SH-SY5Y (cell line): ENCODE measurements at regions not wholly inside any gene's neighbourhood (a gene's known extent, or its start where the extent isn't known, plus 50 kb on each side); places are given as distances from the start of the nearest gene placed in this dataset.

Experiments used
- GATA2 ChIP-seq: IDR thresholded peaks from 2 replicates; pipeline ENCODE4 v1.6.1; 2011; ENCODE audit warnings: mild to moderate bottlenecking, low read depth, low read length
- GATA3 ChIP-seq: IDR thresholded peaks from 2 replicates; pipeline ENCODE4 v1.6.1; 2011; ENCODE audit warnings: low read depth, mild to moderate bottlenecking, low read length, moderate library complexity

DNA sequence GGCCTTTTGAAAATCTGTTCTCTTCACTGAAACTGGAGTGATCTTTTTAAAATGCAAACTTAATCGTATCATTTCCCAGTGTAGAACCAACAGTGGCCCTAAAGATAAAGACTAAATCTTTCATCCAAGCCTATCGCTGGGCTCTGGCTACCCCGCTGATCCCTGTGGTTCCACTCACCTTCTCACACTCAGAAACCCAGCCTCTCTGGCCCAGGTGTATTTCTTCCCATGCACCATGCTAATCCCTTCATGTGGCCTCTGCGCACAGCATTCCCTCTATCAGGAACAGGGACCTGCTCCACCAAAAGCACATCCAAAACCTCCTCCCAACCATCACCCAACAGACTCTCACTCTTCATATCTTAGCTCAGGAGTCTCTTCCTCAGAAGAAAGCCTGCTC lies 214.1 kb upstream of the DAPK1 start:
- TF ChIP-seq GATA2 (no peak), GATA3 (no peak)

DNA sequence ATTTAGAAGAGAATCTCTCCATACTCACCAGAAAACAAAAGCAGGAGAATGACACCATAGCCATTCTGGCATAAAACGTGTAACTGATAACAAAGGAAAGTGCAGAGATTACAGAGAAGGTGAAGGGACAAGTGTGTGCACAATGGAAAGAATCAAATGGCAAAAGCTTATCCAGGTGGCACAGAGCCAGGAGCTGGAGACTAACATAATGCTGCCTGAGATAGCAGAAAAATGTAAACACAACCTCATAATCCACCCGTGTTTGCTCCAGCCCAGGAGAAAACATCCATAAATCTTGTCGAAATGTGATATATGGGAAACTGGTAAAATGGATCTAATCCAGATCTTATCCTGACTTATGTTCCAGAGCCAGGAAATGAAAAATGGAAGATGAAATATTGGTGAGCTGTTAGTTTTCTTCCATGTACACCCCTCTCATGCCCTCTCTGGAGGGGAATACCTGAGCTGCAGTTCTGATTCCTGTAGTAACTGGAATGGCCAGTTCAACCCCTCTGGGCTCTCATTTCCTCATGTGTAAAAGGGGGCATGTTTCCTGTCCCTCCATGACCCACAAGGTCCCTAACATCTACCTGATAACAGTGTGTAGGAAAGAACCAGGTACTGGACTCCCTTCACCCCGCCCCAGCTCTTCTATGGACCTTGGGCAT lies 212.3 kb upstream of the DAPK1 start:
- TF ChIP-seq GATA2: peak; percentile 85
- TF ChIP-seq GATA3: no peak

DNA sequence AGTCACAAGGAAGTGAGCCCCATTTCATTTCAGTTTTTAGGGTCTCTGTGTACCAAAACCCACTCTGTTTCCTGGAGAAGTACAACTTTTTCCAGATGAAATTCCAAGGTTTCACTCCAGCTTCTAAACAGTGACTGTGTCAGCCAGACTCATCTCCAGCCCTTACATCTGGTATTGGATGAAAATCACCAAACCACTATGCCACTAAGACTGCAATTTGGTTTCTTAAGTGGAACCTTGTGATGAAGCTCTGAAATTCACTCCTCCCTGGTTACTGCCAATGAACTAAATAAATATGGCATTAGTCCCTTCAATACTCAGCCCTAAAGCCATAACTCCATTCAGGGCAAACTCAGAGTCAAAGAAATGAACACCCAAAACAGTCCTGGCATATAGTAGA lies 211.2 kb upstream of the DAPK1 start:
- no peak for TF ChIP-seq GATA3
- TF ChIP-seq GATA2: no peak

DNA sequence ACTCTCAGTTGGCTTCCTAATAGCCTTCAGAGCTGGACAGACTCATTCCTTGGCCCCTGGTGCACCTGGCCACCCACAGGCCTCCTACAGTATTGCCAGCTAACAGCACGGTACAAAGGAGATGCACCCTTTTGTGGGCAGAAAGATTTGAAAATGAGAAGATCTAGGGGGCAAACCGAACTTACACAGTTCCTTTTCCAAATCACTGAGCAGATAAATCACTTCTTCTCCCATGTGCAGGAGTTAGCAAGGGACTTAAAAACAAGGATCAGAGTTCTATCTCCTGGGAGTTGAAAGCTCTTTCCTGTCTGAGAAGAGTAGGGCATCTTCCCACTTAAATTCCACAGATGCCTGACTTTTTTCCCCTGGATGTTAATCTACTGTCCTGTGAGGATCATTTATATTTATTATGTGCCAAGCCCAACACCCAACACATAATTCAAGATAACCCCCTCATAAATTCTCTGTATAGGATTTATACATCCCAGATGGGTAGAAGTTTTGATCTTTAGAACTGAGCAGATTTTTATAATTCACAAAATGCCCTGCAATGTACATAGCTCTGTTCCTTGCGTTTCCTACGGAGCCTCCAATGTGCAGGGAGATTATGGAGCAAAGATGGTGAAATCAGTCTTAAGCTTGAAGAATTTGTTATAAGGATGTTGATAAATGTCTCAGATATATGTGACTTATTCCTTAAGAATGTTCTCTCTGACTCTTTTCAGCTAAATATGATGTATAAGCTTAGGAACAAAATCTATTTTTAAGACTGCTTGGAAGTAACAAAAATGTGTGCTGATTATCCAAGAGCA lies 207.2 kb upstream of the DAPK1 start:
- no peak for TF ChIP-seq GATA2
- TF ChIP-seq GATA3: no peak

DNA sequence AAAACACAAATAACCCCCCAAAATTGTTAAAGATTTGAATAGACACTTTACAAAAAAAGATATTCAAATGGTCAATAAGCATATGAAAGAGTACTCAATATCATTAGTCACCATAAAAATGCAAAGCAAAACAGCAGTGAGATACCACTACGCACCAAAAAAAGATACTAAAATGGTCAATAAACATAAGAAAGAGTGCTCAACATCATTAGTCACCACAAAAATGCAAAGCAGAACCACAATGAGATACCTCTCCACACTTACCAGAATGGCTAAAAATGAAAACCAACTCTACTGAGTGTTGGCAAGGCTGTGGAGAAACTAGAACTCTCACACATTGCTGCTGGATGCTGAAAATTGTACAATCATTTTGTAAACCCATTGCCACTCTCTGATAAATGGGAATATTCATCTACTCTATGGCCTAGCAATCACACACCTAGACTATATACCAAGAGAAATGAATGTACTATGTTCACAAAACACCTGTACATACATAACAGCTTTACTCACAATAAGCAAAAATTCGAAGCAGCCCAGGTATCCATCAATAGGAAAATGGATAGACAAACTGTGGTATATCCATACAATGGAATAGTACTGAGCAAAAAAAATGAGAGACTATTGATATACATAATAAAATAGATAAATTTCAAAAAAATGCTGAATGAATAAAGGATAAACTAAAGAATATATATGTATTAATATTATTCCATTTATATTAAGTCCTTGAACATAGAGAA lies 205.0 kb upstream of the DAPK1 start:
- TF ChIP-seq GATA3 (no peak), GATA2 (no peak)

DNA sequence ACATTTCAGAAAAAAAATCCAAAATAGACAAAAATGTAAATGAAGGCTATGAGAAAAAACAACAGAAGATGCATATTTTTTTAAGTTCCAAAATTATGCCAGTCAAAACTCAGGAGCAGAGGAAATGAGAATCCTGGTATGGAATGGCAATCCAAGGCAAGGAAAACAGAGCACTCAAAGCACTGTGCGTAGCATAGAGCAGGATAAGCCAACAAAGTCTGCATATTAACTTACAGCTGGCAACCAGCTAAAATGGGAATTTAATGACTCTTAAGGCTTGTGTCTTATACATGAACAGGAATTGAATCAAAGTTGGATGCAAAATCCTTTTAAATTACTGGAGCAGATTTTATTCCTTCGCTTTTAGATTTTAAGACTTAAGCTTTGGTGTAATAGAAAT lies 203.5 kb upstream of the DAPK1 start:
- TF ChIP-seq GATA2 (no peak), GATA3 (no peak)

DNA sequence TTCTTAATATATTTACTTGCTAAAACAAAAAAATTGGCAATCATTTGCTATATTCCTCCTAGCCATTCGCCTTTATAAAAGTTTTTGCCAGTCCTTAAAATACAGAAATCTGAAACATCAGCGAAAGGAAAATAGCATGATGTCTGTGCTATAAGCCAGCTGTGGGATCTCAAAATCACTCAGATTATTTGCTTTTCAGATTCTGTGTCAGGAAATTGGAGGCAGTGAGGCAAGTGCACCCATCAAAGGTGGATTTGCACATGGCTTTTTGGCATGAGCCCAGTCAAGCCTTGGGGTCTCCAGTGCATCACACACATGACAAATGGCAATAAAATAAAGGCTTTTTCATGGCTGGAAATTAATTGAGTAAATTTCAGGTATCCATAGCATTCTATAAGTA lies 196.8 kb upstream of the DAPK1 start:
- no peak for TF ChIP-seq GATA2

DNA sequence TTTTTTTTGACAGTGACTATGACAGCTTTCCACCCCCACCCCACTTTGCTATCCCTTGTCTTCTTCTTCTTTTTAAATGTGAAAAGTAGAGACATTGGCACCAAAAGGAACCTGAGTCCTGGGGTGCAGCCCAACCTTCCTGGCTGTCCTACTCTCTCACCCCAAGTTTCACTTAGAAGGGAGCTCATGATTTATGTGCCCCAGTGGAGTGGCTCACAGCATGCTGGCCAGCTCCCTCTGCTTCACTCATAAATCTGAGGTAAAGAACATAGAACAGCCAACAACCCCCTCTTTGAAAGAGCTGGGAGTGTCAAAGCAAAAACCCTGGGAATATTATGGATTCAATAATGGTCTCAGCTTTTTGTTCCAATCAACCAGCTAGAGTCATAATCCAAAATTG lies 196.3 kb upstream of the DAPK1 start:
- TF ChIP-seq GATA2: no peak
- no peak for TF ChIP-seq GATA3

DNA sequence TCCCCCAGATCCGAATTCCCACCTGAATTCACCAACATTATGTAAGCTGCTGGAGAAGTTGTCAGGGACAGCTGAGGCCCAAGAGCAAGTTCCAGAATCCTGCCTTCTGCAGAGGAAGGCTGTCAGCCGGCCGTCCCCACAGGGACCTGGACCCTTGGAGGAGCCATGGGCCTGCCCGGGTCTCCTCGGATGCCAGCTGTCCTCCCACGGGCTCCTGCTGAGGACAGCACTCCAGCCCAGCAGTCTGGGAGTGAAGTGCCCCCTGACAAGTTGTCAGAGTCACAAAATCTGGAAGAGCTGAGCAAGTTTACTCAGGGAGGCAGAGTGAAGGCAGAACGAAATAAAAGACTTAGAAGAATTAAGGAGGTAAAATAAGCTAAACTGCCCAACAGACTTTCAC lies 192.5 kb upstream of the DAPK1 start:
- TF ChIP-seq GATA3 (no peak), GATA2 (no peak)

DNA sequence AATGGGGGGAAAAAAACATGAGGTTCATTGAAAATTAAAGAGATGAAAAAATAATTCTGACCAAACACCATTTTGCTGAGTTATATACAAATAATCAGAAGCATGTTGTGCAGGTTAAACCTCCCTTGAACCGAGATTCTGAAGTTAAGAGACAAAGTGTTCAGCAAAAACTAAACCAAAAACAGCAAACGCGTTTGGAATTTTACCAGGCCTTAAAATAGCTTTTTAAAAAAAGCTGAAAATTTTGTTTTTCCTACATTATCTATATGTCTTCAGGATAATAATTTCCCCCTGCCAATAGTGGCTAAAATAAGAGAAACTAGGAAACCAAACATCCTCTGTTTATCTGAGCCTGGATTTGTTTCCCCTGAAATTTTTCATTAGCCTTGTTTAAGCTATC lies 191.7 kb upstream of the DAPK1 start:
- no peak for TF ChIP-seq GATA2
- TF ChIP-seq GATA3: no peak

DNA sequence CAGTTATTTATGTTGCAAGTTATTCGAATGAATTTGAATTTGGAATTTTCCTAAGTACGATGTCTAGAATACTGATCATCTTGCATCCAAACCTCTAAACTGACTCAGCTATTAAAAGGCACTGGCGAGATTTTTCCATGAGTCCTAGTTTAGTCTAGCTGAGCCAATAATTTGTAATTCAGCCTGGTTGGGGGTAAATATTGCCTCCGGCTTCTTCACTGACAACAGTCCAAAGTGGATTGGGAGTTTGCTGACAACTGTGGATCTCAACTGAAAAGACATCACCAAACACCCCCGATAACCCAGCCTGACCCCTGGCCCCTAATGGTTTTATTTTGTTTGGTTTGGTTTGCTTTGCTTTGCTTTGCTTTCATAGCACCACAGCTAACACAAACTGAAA lies 189.8 kb upstream of the DAPK1 start:
- TF ChIP-seq GATA2 (no peak), GATA3 (no peak)

DNA sequence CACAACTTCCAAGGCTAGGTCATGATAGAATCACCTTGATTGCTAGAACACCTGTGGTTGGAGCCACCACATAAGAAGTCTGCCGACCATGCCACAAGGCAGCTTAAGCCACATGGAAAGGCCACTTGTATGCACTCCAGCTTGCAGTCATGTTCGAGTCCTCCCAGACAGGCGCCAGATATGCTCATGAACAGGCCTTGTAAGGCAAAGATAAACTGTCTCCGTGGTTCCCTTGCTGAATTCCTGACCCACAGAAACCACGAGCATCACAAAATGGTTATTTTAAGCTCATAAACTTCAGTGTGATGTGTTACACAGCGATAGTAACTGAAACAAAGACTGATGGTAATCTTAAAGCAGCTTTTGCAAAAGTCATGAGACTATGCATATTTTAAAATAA lies 188.4 kb upstream of the DAPK1 start:
- TF ChIP-seq GATA3 (no peak), GATA2 (no peak)

DNA sequence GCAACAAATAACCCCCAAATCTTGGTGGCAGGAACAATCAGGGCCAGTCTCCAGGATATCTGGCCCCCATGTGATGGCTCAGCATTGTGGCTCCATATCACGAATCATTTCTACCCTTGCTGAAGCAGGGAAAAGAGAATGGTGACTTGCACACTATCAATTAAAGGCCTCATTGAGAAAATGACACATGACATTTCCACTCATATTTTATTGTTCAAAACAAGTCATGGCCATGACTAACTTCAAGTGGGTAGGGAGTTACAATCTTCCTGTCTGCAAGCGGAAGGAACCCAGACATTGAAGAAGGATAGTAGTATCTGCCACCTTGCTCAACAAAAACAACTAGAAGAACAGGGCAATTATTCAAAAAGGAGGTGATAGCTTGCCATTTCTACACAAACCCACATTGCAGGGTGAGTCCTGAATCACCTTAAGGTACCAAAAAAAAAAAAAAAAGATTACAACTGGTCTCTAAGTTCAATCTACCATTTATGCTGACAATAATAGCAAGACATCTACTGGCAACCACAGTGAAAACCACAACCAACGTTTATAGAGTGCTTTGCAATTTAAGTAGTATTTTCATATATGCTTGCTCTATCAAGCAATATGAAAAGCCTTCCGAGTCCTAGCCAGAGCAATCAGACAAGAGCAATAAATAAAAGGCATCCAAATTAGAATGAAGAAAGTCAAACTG lies 186.7 kb upstream of the DAPK1 start:
- TF ChIP-seq GATA2: no peak
- no peak for TF ChIP-seq GATA3

DNA sequence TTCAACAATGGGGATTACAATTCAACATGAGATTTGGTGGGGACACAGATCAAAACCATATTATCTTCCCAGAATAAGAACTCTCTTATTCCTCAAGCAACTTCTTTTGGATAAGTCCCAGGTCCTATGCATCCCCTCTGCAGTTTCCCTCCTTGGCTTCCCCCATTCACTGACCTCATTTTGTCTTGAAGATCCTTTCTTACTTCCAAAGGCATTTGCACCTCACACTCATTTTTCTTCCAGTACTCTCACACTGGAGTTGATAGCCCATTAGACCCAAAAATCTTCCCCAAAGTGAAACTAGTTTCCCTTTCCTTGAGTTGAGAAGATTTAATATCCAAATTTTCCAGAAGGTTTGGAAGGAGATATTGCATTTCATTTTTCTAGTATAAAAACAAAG lies 178.0 kb upstream of the DAPK1 start:
- TF ChIP-seq GATA2 (no peak), GATA3 (no peak)
